Panc1 (cell line): ENCODE measurements at regions not wholly inside any gene's neighbourhood (a gene's known extent, or its start where the extent isn't known, plus 50 kb on each side); places are given as distances from the start of the nearest gene placed in this dataset.

Source experiments
- ATAC-seq: fragments of 200-7000 bp; cut with Tn5 transposase; 2 replicates; pipeline ENCODE4 v1.9.1; 2020; ENCODE audit warnings: mild to moderate bottlenecking, moderate library complexity
- BruUV-seq: library from RNA; stranded (reverse); fragments of 400-500 nt; replicated peaks from 2 replicates; lab custom pipeline; 2021; lab: Mats Ljungman, UMichigan
- CTCF ChIA-PET: fragments of 300-600 bp; sonication (Branson Sonifier 250); formaldehyde crosslinking; loops from one replicate; lab custom pipeline; 2022; ENCODE audit warnings: antibody characterized with exemption; lab: Charles Lee
- POLR2A ChIA-PET: fragments of 300-600 bp; sonication (Branson Sonifier 250); formaldehyde crosslinking; loops from one replicate; lab custom pipeline; 2022; ENCODE audit warnings: antibody characterized with exemption; lab: Charles Lee
- DNase-seq: peaks from one replicate; pipeline ENCODE4 v3.0.0-alpha.2; 2010; ENCODE audit warnings: low read depth, low spot score
- H3K27ac ChIP-seq: 2 replicates; pipeline ENCODE4 v1.5.1; 2011; ENCODE audit warnings: mild to moderate bottlenecking, low read length, inconsistent platforms
- H3K27me3 ChIP-seq: fragments of 200-500 bp; sonication (Bioruptor generic); 2 replicates; pipeline ENCODE4 v1.6.0; 2014; ENCODE audit warnings: low read length, inconsistent platforms; ENCODE audit not compliant: control insufficient read depth, insufficient read depth
- H3K36me3 ChIP-seq: fragments of 200-500 bp; sonication (Bioruptor generic); 2 replicates; pipeline ENCODE4 v1.5.1; 2014; ENCODE audit warnings: inconsistent platforms, mild to moderate bottlenecking, low read length, moderate library complexity; ENCODE audit not compliant: control insufficient read depth, insufficient read depth
- H3K4me1 ChIP-seq: 2 replicates; pipeline ENCODE4 v1.5.1; 2011; ENCODE audit warnings: inconsistent platforms, mild to moderate bottlenecking, low read length, moderate library complexity; ENCODE audit not compliant: control insufficient read depth, insufficient read depth
- H3K4me3 ChIP-seq, 2 experiments: 2 replicates each; pipeline ENCODE4 v1.5.1; 2011 to 2012; ENCODE audit warnings: low read depth in 2 of 2, low read length in 2 of 2, mild to moderate bottlenecking in 2 of 2, inconsistent platforms in 1 of 2, moderate library complexity in 1 of 2
- H3K9me3 ChIP-seq: fragments of 200-500 bp; sonication (Bioruptor generic); 2 replicates; pipeline ENCODE4 v1.5.1; 2014; ENCODE audit warnings: low read depth, mild to moderate bottlenecking, inconsistent platforms, low read length, moderate library complexity; ENCODE audit not compliant: control insufficient read depth, insufficient read depth
- CTCF ChIP-seq: fragments of 450-650 bp; IDR thresholded peaks from 2 replicates; pipeline ENCODE4 v1.5.1; 2017; ENCODE audit warnings: mild to moderate bottlenecking
- POLR2AphosphoS5 ChIP-seq: IDR thresholded peaks from 2 replicates; pipeline ENCODE4 v1.6.1; 2012; ENCODE audit warnings: mild to moderate bottlenecking, low read depth, low read length, moderate library complexity
- REST ChIP-seq, 2 experiments: IDR thresholded peaks; 2 replicates each; pipeline ENCODE4 v1.6.1; 2011 to 2012; ENCODE audit warnings: low read depth in 2 of 2, control low read depth in 1 of 2, low read length in 1 of 2, mild to moderate bottlenecking in 1 of 2, moderate library complexity in 1 of 2; ENCODE audit not compliant: insufficient read depth in 1 of 2
- SIN3A ChIP-seq: IDR thresholded peaks from 2 replicates; pipeline ENCODE4 v1.6.1; 2012; ENCODE audit warnings: low read depth, mild to moderate bottlenecking, low read length, moderate library complexity, borderline replicate concordance; ENCODE audit not compliant: insufficient read depth
- TCF7L2 ChIP-seq: IDR thresholded peaks from 2 replicates; pipeline ENCODE4 v1.6.1; 2011; ENCODE audit warnings: mild to moderate bottlenecking, low read depth, low read length, inconsistent platforms
- in situ Hi-C: cut with HindIII; loops from 2 replicates; pipeline ENCODE4 v1.10.0; 2016; ENCODE audit warnings: low sequenced_read_pairs, low pct_unique_long_range_greater_than_20kb
- intact Hi-C: fragments of 100-400 bp; cut with micrococcal nuclease; formaldehyde crosslinking; loops from one replicate; pipeline ENCODE4 v1.10.0; 2022; ENCODE audit not compliant: unreplicated experiment

GRCh38 chr7:8998762-8999161 lies 565.4 kb downstream of the NXPH1 start:
- Histone ChIP-seq H3K4me3 (no peak overlapping the region), H3K27me3 (no peaks in the 10 kb centered on the region), H3K4me1 (no peaks in the 10 kb centered on the region), H3K27ac (no peak overlapping the region), H3K9me3 (no peaks in the 10 kb centered on the region), H3K36me3 (no peaks in the 10 kb centered on the region)
- BruUV-seq, result no TSS peak
- intact Hi-C loops (no loop called here), in situ Hi-C loops (no loop called here)
- ATAC-seq (no peak), DNase-seq (no peak)
- POLR2A ChIA-PET, result no interaction called here
- TF ChIP-seq CTCF, result no peak
- no peak for TF ChIP-seq REST (IDR thresholded peaks at IDR 0.05; ENCODE audit: insufficient read depth in 1 of 2, low read depth in 2 of 2, low read length in 1 of 2)
- no peak for TF ChIP-seq TCF7L2
- TF ChIP-seq POLR2AphosphoS5, result no peak
- TF ChIP-seq SIN3A, result no peak
- CTCF ChIA-PET, result no interaction called here

GRCh38 chr7:9013940-9014339 lies 580.5 kb downstream of the NXPH1 start:
- no peak overlapping the region for H3K27ac ChIP-seq

More at GRCh38 chr7:9013940-9014339, 580.5 kb downstream of the NXPH1 start:
- no peak overlapping the region for H3K4me3 ChIP-seq
- no peaks in the 10 kb centered on the region for H3K27me3 ChIP-seq
- CTCF ChIA-PET, result no interaction called here
- TF ChIP-seq CTCF (no peak), SIN3A (no peak), REST (IDR thresholded peaks at IDR 0.05; ENCODE audit: insufficient read depth in 1 of 2, low read depth in 2 of 2, low read length in 1 of 2) (no peak), POLR2AphosphoS5 (no peak), TCF7L2 (no peak)
- no peak for DNase-seq
- no peaks in the 10 kb centered on the region for H3K36me3 ChIP-seq
- H3K4me1 ChIP-seq, result no peaks in the 10 kb centered on the region
- in situ Hi-C loops (no loop called here), intact Hi-C loops (no loop called here)
- POLR2A ChIA-PET, result no interaction called here
- no peaks in the 10 kb centered on the region; the same call in 1 of the 2 replicates for H3K9me3 ChIP-seq
- BruUV-seq, result no TSS peak
- no peak for ATAC-seq
